ENCODE measurements at regions not wholly inside any gene's neighbourhood (a gene's known extent, or its start where the extent isn't known, plus 50 kb on each side); places are given as distances from the start of the nearest gene placed in this dataset.

GRCh38 chr17:79217473-79218135 lies 143.0 kb downstream of the ENGASE start:
- TF ChIP-seq GATA2 (IDR thresholded peaks at IDR 0.05; ENCODE audit: insufficient read depth, insufficient read length, low read depth, low read length) (no peak), MYC (IDR thresholded peaks at IDR 0.05; ENCODE audit: low read depth, low read length) (no peak), POLR2A (IDR thresholded peaks at IDR 0.05; ENCODE audit: low read depth, low read length) (no peak), FOS (IDR thresholded peaks at IDR 0.05; ENCODE audit: borderline replicate concordance, insufficient read depth, low read length) (no peak), MAX (IDR thresholded peaks at IDR 0.05; ENCODE audit: insufficient read depth, insufficient read length) (no peak), EZH2 (IDR thresholded peaks at IDR 0.05; ENCODE audit: borderline replicate concordance, low read depth, low read length, severe bottlenecking) (no peak), POLR2AphosphoS5 (IDR thresholded peaks at IDR 0.05; ENCODE audit: insufficient read depth, low read depth, low read length) (no peak), CTCF (IDR thresholded peaks at IDR 0.05; ENCODE audit: extremely low read depth in 1 of 2, insufficient read depth in 1 of 2, low read depth in 1 of 2, low read length in 2 of 2) (no peak), JUN (IDR thresholded peaks at IDR 0.05; ENCODE audit: borderline replicate concordance, insufficient read depth, insufficient read length, low read depth) (no peak)
- H3K4me2 ChIP-seq (ENCODE audit: insufficient read depth, low read length) = no peak overlapping the region
- intact Hi-C loops (cut with micrococcal nuclease) = no loop called here
- peaks cover 3 to 13% of the 10 kb centered on the region in 2 experiments for H3K27me3 ChIP-seq (ENCODE audit: control insufficient read depth in 2 of 2, insufficient read depth in 2 of 2, low read length in 2 of 2)
- no peak for DNase-seq (ENCODE audit: low read depth, low spot score)
- FAIRE-seq = no peak
- H3K4me3 ChIP-seq (replicated peaks in 1 of 3; ENCODE audit: insufficient read depth in 1 of 3, low read depth in 1 of 3, low read length in 3 of 3) = no peak overlapping the region
- H3K9me1 ChIP-seq (replicated peaks; ENCODE audit: control insufficient read depth, extremely low read depth, insufficient read depth, low read length) = no peaks in the 10 kb centered on the region
- POLR2A ChIA-PET = no interaction called here
- H3K27ac ChIP-seq (ENCODE audit: insufficient read depth, low read depth, low read length) = no peak overlapping the region
- no peak overlapping the region for H3K9ac ChIP-seq (replicated peaks; ENCODE audit: extremely low read depth, insufficient read depth, low read length)
- no peak overlapping the region for H2AFZ ChIP-seq (ENCODE audit: low read depth, low read length)
- no peaks in the 10 kb centered on the region for H3K9me3 ChIP-seq (replicated peaks; ENCODE audit: control insufficient read depth, insufficient read depth, low read length)
- dilution Hi-C loops (cut with MboI; ENCODE audit: extremely low pct_ligation_motif_present, low sequenced_read_pairs) = no loop called here
- H3K36me3 ChIP-seq (ENCODE audit: control insufficient read depth in 2 of 2, extremely low read depth in 1 of 2, insufficient read depth in 2 of 2, low read length in 2 of 2) = no peaks in the 10 kb centered on the region
- CTCF ChIA-PET = interaction anchor here (0.8 to 1.4 kb wide), 2 partner anchors 174 to 175 kb away, joined by 3 read pairs; no protein-coding TSS in a partner anchor
- H3K79me2 ChIP-seq (ENCODE audit: control insufficient read depth, insufficient read depth, low read length) = no peaks in the 10 kb centered on the region
- no TSS peak for BruUV-seq (replicated peaks)
- no peaks in the 10 kb centered on the region for H4K20me1 ChIP-seq (replicated peaks; ENCODE audit: control insufficient read depth, extremely low read depth, insufficient read depth, low read length)
- no peaks in the 10 kb centered on the region for H3K4me1 ChIP-seq (ENCODE audit: control insufficient read depth, extremely low read depth, insufficient read depth, low read length)
